ENCODE measurements at regions not wholly inside any gene's neighbourhood (a gene's known extent, or its start where the extent isn't known, plus 50 kb on each side); places are given as distances from the start of the nearest gene placed in this dataset.

DNA sequence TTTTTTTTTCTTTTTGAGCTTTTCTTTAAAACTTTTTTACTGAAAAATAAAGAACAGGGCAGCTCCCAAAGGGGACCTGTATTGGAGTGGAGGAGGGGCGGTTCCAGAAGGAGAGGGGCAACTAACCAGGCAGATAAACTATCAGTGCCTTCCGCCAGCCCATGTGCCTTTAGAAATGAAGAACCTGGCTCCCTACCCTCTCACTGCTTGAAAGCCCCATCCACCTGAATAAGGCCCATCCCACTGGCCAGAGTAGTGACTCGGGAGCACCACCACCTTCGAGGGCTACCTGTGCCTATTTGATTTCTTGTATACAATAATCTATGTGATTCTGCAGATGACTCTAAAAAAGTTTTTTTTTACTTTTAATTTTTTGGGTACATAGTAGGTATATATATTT is 276.7 kb downstream of the PSAT1 start:
- no peak overlapping the region for H3K4me3 ChIP-seq (ENCODE audit: low read depth, low read length)
- H3K36me3 ChIP-seq (ENCODE audit: control insufficient read depth, insufficient read depth, low read length) = no peaks in the 10 kb centered on the region
- TF ChIP-seq, protein P1, sequence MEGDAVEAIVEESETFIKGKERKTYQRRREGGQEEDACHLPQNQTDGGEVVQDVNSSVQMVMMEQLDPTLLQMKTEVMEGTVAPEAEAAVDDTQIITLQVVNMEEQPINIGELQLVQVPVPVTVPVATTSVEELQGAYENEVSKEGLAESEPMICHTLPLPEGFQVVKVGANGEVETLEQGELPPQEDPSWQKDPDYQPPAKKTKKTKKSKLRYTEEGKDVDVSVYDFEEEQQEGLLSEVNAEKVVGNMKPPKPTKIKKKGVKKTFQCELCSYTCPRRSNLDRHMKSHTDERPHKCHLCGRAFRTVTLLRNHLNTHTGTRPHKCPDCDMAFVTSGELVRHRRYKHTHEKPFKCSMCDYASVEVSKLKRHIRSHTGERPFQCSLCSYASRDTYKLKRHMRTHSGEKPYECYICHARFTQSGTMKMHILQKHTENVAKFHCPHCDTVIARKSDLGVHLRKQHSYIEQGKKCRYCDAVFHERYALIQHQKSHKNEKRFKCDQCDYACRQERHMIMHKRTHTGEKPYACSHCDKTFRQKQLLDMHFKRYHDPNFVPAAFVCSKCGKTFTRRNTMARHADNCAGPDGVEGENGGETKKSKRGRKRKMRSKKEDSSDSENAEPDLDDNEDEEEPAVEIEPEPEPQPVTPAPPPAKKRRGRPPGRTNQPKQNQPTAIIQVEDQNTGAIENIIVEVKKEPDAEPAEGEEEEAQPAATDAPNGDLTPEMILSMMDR (IDR thresholded peaks at IDR 0.05; ENCODE audit: insufficient read depth, low read length, poor library complexity, severe bottlenecking) = no peak
- no peaks in the 10 kb centered on the region for H3K27me3 ChIP-seq (ENCODE audit: control insufficient read depth, insufficient read depth, low read length)
- no peak for DNase-seq (ENCODE audit: low read depth)

DNA sequence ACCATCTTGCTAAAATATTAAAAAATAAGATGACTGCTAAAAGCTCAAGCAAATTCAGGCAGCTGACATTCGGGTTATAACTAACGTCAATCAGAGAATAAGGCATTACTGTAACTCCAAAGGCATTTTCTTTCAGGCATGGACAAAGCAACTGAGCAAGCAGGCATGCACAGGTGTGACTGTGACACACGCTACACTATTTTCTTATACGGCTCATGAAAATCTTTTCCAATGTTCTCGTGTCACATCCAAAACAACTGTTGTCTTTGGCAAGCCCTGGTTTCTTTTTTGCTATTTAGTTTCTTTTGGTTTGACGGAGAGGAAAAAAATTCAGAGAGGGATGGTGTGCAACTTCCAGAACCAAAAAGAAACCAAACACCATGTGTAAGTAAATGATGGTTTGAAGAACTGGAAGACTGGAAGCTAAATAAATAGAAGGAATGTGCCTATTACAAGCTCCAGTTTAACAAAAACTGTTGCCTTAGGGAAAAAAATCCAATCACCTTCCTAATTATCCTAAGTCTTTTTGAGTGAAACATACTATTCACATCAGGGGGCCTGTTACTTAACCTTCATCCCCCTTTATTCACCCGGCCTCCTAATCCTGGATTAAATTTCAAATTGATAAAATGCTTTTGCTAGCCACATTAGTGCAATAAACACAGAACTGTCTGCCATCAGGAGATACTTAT is 277.6 kb downstream of the PSAT1 start:
- no peaks in the 10 kb centered on the region for H3K36me3 ChIP-seq (ENCODE audit: control insufficient read depth, insufficient read depth, low read length)
- DNase-seq (ENCODE audit: low read depth) = no peak
- TF ChIP-seq, protein P1 (IDR thresholded peaks at IDR 0.05; ENCODE audit: insufficient read depth, low read length, poor library complexity, severe bottlenecking) = no peak

DNA sequence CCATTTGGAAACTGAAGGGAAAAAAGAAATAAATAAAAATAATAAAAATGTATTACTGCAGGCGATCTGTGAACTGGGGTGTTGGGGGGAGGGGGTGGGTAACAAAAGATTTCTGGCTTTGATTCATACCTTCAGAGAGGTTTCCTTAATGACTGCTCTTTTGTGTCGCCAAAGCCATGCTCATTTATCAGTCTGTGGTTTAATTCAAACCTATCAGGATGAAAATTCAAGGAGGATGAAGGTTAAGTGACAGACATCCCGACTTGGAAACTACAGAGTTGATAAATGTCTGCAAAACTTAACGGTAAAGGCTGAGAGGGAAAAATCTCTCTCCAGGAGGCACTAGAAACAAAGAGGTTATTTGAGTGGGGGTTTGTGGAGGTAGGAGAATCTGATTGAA is 278.2 kb downstream of the PSAT1 start:
- no peak overlapping the region for H3K4me3 ChIP-seq (ENCODE audit: low read depth, low read length)
- H3K27me3 ChIP-seq (ENCODE audit: control insufficient read depth, insufficient read depth, low read length) = no peaks in the 10 kb centered on the region
- no peaks in the 10 kb centered on the region for H3K36me3 ChIP-seq (ENCODE audit: control insufficient read depth, insufficient read depth, low read length)
- TF ChIP-seq, protein P1 (IDR thresholded peaks at IDR 0.05; ENCODE audit: insufficient read depth, low read length, poor library complexity, severe bottlenecking) = no peak
- no peak for DNase-seq (ENCODE audit: low read depth)

More for the DNA sequence above, 277.6 kb downstream of the PSAT1 start:
- no peak overlapping the region for H3K4me3 ChIP-seq (ENCODE audit: low read depth, low read length)
- H3K27me3 ChIP-seq (ENCODE audit: control insufficient read depth, insufficient read depth, low read length) = no peaks in the 10 kb centered on the region

DNA sequence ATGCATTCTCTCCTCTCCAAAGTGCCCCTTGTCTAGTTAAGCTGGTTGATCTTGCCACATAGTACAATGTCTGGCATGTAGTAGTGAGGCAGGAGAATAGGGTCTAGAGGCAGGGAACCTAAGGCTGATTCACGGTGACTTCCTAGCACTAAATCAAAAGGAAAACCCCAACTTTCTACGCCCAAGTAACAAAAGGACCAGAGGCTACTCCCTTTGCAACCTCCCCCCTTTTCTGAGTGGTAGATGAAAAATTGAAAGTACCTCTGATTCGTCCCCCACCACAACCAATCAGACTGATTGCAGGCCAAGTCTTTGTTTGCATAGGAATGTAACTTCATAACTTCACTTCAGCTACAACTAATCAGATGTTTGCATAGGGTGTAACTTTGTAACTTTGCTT is 278.8 kb downstream of the PSAT1 start:
- TF ChIP-seq, protein P1 (IDR thresholded peaks at IDR 0.05; ENCODE audit: insufficient read depth, low read length, poor library complexity, severe bottlenecking) = no peak
- no peaks in the 10 kb centered on the region for H3K36me3 ChIP-seq (ENCODE audit: control insufficient read depth, insufficient read depth, low read length)
- H3K27me3 ChIP-seq (ENCODE audit: control insufficient read depth, insufficient read depth, low read length) = no peaks in the 10 kb centered on the region
- no peak overlapping the region for H3K4me3 ChIP-seq (ENCODE audit: low read depth, low read length)
- DNase-seq (ENCODE audit: low read depth) = no peak

DNA sequence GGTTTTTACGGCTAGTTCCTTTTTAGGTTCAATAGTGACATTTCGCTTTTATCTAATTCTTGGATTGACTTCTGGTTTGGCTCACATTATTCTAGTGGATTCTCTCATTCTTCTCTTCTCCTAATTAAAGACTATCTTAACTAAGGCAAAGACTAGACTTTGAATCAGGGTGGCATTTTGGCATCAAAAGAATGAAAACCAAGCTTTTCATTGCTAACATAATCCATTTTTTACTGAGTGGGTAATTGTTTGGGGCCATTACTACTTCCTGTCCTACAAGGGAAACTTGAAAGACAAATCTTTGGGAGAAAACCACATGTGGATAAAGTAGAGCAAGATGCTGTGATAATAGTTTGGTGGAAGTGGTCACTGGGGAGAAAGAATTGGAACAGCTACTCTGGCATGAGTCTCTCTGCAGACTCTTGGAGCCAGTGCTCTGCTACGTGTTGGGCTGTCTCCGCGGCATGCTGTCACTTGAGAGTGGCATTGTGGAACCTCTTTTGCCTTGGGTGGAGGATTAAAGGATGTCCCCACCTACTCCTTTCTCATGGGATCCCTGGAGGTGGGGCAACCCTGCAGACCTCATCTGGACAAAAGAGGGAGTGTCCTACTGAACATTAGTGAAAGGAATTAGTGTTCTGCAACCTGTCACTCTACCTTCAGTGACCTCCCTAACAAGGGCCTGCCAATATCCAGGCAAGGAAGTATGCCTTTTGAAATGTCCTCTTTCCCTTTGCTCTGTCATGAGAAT is 280.4 kb downstream of the PSAT1 start:
- Histone ChIP-seq H3K36me3 (ENCODE audit: control insufficient read depth, insufficient read depth, low read length) (no peaks in the 10 kb centered on the region), H3K4me3 (ENCODE audit: low read depth, low read length) (no peak overlapping the region), H3K27me3 (ENCODE audit: control insufficient read depth, insufficient read depth, low read length) (no peaks in the 10 kb centered on the region)
- DNase-seq (ENCODE audit: low read depth) = no peak
- TF ChIP-seq, protein P1 (IDR thresholded peaks at IDR 0.05; ENCODE audit: insufficient read depth, low read length, poor library complexity, severe bottlenecking) = no peak
